Activated CD4-positive, alpha-beta T cell treated with anti-CD3 and anti-CD28 coated beads, Interleukin-2, Interleukin-4, amounts not matched to agents 100 ng/mL and 50 ng/mL, durations not matched to agents 16 hours and 8 hours (primary cell): ENCODE measurements at regions not wholly inside any gene's neighbourhood (a gene's known extent, or its start where the extent isn't known, plus 50 kb on each side); places are given as distances from the start of the nearest gene placed in this dataset.

Experiments
- DNase-seq: peaks from one replicate; pipeline ENCODE4 v3.0.0-alpha.2; 2020; ENCODE audit warnings: low spot score

- no peak for DNase-seq
Observed at GRCh38 chr20:57027777-57028176, 238.7 kb downstream of the BMP7 start.

GRCh38 chr20:57030611-57031600 is 235.5 kb downstream of the BMP7 start:
- no peak for DNase-seq

GRCh38 chr20:57031867-57032355 is 234.5 kb downstream of the BMP7 start:
- no peak for DNase-seq

- no peak for DNase-seq
Observed at GRCh38 chr20:57032847-57033246, 233.6 kb downstream of the BMP7 start.

GRCh38 chr20:57034001-57034400 is 232.4 kb downstream of the BMP7 start:
- no peak for DNase-seq

- DNase-seq: no peak
Observed at GRCh38 chr20:57037689-57038088, 228.8 kb downstream of the BMP7 start.

- DNase-seq: no peak
Observed at GRCh38 chr20:57038608-57039440, 227.6 kb downstream of the BMP7 start.

- DNase-seq: no peak
Observed at GRCh38 chr20:57040466-57040865, 226.0 kb downstream of the BMP7 start.

GRCh38 chr20:57040924-57041323 is 225.5 kb downstream of the BMP7 start:
- no peak for DNase-seq

- no peak for DNase-seq
Observed at GRCh38 chr20:57043091-57043490, 223.3 kb downstream of the BMP7 start.

- DNase-seq: no peak
Observed at GRCh38 chr20:57043669-57044268, 222.7 kb downstream of the BMP7 start.

GRCh38 chr20:57047281-57048026 is 219.0 kb downstream of the BMP7 start:
- DNase-seq: no peak

- DNase-seq: peak; percentile 36
Observed at GRCh38 chr20:57048027-57048869, 218.2 kb downstream of the BMP7 start.

- DNase-seq: no peak
Observed at GRCh38 chr20:57049296-57049695, 217.1 kb downstream of the BMP7 start.

GRCh38 chr20:57051096-57051495 is 215.3 kb downstream of the BMP7 start:
- no peak for DNase-seq

- no peak for DNase-seq
Observed at GRCh38 chr20:57053067-57053466, 213.4 kb downstream of the BMP7 start.

- DNase-seq: no peak
Observed at GRCh38 chr20:57053793-57054552, 212.5 kb downstream of the BMP7 start.

GRCh38 chr20:57055345-57055744 is 211.1 kb downstream of the BMP7 start:
- no peak for DNase-seq

- DNase-seq: no peak
Observed at GRCh38 chr20:57056651-57057050, 209.8 kb downstream of the BMP7 start.

- DNase-seq: peak; percentile 60
Observed at GRCh38 chr20:57059055-57059596, 207.3 kb downstream of the BMP7 start.
